Mucosa of rectum (tissue), 2 donors: ENCODE measurements at regions not wholly inside any gene's neighbourhood (a gene's known extent, or its start where the extent isn't known, plus 50 kb on each side); places are given as distances from the start of the nearest gene placed in this dataset.

Experiments
- H3K27ac ChIP-seq, 2 donors: one replicate each; pipeline ENCODE4 v1.7.0; 2013; ENCODE audit warnings: inconsistent platforms in 2 of 2, low read depth in 2 of 2, low read length in 2 of 2
- H3K27me3 ChIP-seq, 2 donors: one replicate each; pipeline ENCODE4 v1.7.0; 2013; ENCODE audit warnings: low read length in 2 of 2; ENCODE audit not compliant: control insufficient read depth in 2 of 2, insufficient read depth in 2 of 2
- H3K36me3 ChIP-seq, 2 donors: one replicate each; pipeline ENCODE4 v1.7.0; 2013; ENCODE audit warnings: low read length in 2 of 2; ENCODE audit not compliant: control insufficient read depth in 2 of 2, insufficient read depth in 2 of 2
- H3K4me1 ChIP-seq, 2 donors: one replicate each; pipeline ENCODE4 v1.7.0; 2013; ENCODE audit warnings: low read length in 2 of 2, mild to moderate bottlenecking in 1 of 2; ENCODE audit not compliant: control insufficient read depth in 2 of 2, insufficient read depth in 2 of 2
- H3K4me3 ChIP-seq, 2 donors: one replicate each; pipeline ENCODE4 v1.7.0; 2013; ENCODE audit warnings: low read length in 2 of 2
- H3K9ac ChIP-seq, 2 donors: one replicate each; pipeline ENCODE4 v1.7.0; 2013; ENCODE audit warnings: low read length in 2 of 2, low read depth in 1 of 2, mild to moderate bottlenecking in 1 of 2
- H3K9me3 ChIP-seq, 2 donors: one replicate each; pipeline ENCODE4 v1.7.0; 2013; ENCODE audit warnings: low read length in 2 of 2; ENCODE audit not compliant: control insufficient read depth in 2 of 2
- donor health status: healthy.
- donor health status: Normal muscosa, but diverticular disease.

DNA sequence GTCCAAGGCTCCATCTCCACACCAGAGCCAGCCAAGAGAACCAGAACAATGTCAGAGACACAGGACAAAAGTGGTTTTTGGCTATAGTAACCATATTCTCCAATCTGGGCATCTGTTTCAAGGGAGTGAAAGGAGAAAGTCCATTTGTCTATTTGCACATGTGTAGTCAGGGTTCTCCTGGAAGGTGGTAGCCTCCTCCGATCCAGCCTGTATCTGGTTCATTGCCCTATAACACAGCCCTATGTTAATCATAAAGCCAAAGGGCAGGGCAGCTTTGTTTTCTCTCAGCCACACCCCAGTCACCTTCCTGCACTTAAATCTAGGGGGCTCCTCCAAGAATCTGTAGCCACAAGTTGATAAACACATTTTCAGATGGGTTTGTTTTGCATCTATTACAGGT, 128.1 kb upstream of the ADPGK start:
- Histone ChIP-seq H3K4me3 (no peak overlapping the region), H3K36me3 (no peaks in the 10 kb centered on the region), H3K27ac (peak overlapping the region; percentile 6 to 67), H3K27me3 (no peaks in the 10 kb centered on the region), H3K9ac (no peak overlapping the region), H3K4me1 (no peaks in the 10 kb centered on the region), H3K9me3 (no peaks in the 10 kb centered on the region)

DNA sequence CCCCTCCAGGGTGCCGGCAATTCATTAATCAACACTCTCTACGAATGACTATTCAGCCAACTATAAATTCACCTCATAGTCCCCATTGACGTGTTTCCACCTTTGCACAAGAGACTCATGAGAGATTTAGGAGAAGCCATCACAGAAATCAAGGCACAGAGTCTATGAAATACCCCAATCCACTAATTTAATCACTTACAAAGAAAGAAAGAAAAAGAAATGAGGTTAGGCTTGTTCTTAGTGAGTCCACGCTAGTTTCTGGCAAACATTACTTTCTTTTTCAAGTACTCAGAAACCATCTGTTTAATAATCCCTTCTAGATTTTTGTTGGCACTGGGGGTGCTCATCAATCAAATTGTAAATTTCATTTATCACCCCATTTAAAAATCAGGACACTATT, 125.2 kb upstream of the ADPGK start:
- H3K4me1 ChIP-seq, result no peaks in the 10 kb centered on the region
- no peaks in the 10 kb centered on the region for H3K9me3 ChIP-seq
- no peak overlapping the region for H3K27ac ChIP-seq
- no peak overlapping the region for H3K4me3 ChIP-seq
- no peaks in the 10 kb centered on the region for H3K27me3 ChIP-seq
- H3K9ac ChIP-seq, result no peak overlapping the region
- H3K36me3 ChIP-seq, result no peaks in the 10 kb centered on the region

DNA sequence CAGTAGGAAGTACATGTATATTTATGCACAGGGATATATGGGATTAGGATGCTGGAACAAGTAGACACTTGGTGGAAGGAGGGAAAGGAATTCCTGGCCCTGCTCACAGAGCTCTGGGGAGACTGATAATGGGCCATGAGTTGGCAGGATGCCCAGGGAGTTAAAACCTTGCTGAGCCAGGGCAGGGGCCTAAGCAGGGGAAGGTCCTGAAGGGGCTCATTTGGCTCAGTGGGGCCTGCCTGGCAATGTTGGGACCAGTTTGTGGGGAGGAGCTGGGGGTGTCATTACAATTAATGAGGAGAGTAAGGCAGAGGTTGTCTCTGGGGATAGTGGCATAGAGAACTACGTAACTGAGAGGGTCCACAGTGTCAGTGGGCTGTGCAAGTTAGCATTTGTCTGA, 124.2 kb upstream of the ADPGK start:
- Histone ChIP-seq H3K4me1 (peaks cover 0 to 1% of the 10 kb centered on the region in 2 donors), H3K9ac (no peak overlapping the region), H3K27me3 (no peaks in the 10 kb centered on the region), H3K4me3 (no peak overlapping the region), H3K9me3 (no peaks in the 10 kb centered on the region), H3K27ac (no peak overlapping the region), H3K36me3 (no peaks in the 10 kb centered on the region)

DNA sequence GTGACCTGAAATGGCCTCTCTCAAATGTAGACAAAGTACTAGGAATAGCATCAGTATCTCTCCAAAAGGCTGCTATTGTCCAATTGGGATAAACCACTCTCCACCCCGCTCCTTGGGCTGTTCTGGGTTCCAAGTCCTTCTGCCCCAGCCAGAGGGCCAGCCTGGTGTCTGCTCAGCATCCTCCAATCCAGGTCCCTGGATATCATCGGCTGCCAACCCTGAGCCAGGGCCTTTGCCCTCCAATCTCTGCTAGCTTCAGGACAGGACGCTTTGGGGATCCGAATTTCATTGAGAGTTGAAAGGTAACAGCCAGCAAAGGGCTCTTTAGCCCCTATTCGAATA, 119.3 kb upstream of the ADPGK start:
- H3K4me3 ChIP-seq, result no peak overlapping the region
- peak overlapping the region in 1 of 2 donors; percentile 5 for H3K27ac ChIP-seq
- H3K9me3 ChIP-seq, result no peaks in the 10 kb centered on the region
- H3K4me1 ChIP-seq, result peaks cover 0 to 11% of the 10 kb centered on the region in 2 donors
- no peak overlapping the region for H3K9ac ChIP-seq
- H3K27me3 ChIP-seq, result no peaks in the 10 kb centered on the region
- no peaks in the 10 kb centered on the region for H3K36me3 ChIP-seq

DNA sequence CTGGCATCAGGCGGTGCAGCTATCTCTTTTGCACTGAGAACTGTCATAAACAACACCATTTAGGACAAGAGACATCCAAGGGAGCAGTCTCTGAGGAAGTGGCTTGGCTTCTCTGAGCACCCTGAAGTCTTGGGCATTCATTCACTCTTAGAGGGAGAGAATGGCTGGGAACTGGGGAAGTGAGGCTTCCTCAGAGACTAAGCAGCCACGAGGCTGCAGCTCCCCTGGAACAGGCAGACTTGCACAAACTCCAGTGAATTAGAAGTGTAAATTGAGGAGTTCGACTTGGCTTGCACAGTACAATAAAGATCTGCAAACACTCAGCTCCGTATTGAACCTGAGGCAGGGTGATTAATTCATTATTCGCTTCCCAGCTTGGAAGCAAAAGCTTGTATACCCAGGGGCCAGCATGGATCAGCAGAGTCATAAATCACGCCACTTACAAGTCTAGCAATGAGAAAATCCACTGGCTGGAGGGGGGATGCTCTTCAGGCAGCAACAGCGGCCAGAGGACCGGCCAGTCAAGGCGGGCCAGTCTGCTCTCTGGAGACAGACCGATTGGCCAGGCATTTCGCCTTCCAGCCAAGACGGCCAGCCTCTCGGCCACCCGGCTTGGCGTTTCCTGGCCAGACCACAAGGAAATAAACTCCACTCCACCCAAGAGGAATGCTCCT, 118.8 kb upstream of the ADPGK start:
- Histone ChIP-seq H3K27ac (peak overlapping the region in 1 of 2 donors; percentile 5), H3K4me3 (no peak overlapping the region)

DNA sequence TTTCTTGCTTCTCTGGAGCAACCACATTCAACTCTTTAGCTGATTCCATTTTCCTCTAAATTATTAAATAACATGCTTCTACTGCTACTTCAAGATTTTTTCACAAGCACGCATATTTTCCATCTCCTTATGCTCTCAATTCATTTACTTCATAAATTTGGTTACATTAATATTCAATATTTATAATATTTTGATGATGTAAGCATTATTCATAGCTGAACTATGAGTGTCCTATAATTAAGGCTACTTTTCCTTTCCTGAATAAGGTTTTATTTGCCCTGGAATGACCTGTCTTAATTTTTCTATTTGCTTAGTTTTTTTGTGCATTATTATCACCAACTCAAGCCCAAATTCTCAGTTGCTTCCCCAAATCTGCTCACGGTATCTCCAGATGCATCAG, 109.4 kb upstream of the ADPGK start:
- Histone ChIP-seq H3K4me1 (no peaks in the 10 kb centered on the region), H3K27ac (no peak overlapping the region), H3K4me3 (no peak overlapping the region), H3K9ac (no peak overlapping the region), H3K27me3 (peaks cover 0 to 2% of the 10 kb centered on the region in 2 donors), H3K36me3 (no peaks in the 10 kb centered on the region), H3K9me3 (no peaks in the 10 kb centered on the region)

More for the DNA sequence above, 118.8 kb upstream of the ADPGK start:
- no peaks in the 10 kb centered on the region for H3K9me3 ChIP-seq
- no peaks in the 10 kb centered on the region for H3K27me3 ChIP-seq
- no peaks in the 10 kb centered on the region for H3K36me3 ChIP-seq
- peaks cover 0 to 11% of the 10 kb centered on the region in 2 donors for H3K4me1 ChIP-seq
- no peak overlapping the region for H3K9ac ChIP-seq

DNA sequence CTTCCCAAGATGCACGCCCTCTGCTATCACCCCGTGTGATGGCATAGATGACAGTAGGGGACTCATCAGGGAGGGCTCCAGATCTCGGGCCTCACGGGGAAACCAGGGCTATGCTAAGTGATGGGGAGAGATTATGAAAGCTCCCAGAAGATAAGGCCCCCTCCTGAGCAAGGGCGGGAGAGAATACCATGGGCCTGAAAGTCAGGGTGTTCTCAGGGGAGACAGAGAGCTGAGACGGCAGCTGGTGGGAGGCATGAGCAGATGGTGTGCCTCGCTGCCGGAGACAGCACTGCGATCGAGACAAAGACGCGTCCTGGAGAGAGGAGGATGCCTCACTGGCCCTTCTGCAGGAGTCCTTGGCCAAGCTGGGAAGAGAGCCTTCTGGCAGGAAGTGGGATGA, 106.5 kb upstream of the ADPGK start:
- H3K36me3 ChIP-seq, result no peaks in the 10 kb centered on the region
- no peak overlapping the region for H3K4me3 ChIP-seq
- H3K27me3 ChIP-seq, result peaks cover 0 to 2% of the 10 kb centered on the region in 2 donors
- H3K9ac ChIP-seq, result no peak overlapping the region
- H3K9me3 ChIP-seq, result no peaks in the 10 kb centered on the region
- no peaks in the 10 kb centered on the region for H3K4me1 ChIP-seq
- no peak overlapping the region for H3K27ac ChIP-seq

DNA sequence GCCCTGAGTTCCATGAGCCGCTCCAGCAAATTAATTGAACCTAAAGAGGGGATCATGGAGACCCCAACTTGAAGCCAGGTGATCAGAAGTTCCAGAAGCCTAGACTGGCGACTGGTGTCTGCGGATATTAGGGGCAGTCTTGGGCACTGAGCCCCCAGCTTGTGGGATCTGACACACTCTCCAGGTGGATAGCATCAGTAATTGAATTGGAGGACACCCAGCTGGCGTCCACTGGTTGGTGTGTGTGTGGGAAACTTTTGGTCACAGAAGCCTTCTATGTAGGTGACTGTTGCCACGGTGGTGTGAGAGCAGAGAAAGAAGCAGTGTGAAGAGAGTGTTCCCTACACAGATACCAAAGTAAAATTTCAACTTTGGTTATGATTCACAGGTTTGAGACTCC, 106.0 kb upstream of the ADPGK start:
- Histone ChIP-seq H3K4me3 (no peak overlapping the region), H3K4me1 (no peaks in the 10 kb centered on the region), H3K9me3 (no peaks in the 10 kb centered on the region), H3K36me3 (no peaks in the 10 kb centered on the region), H3K27me3 (peaks cover 0 to 2% of the 10 kb centered on the region in 2 donors), H3K27ac (no peak overlapping the region), H3K9ac (no peak overlapping the region)

DNA sequence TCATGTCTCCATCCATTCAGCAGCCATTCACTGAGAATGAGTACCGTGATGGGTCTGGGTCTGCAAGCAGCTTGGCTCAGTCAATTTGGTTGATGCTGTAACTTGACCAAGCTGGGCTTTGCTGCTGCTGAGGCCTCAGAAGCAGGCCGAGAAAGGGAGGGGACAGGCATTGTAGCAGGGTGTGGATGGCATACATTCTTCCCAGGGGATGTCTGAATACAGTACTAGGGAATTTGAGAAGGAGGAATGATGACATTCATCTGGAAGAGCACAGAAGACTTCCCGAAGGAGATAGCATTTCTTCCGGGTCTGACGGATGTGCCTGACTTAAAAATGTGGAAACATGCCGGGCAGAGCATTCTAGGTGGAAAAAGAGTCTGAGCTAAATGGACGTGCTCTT, 105.3 kb upstream of the ADPGK start:
- Histone ChIP-seq H3K36me3 (no peaks in the 10 kb centered on the region), H3K4me3 (no peak overlapping the region), H3K4me1 (no peaks in the 10 kb centered on the region), H3K9me3 (no peaks in the 10 kb centered on the region), H3K9ac (no peak overlapping the region), H3K27ac (no peak overlapping the region), H3K27me3 (peaks cover 0 to 2% of the 10 kb centered on the region in 2 donors)

DNA sequence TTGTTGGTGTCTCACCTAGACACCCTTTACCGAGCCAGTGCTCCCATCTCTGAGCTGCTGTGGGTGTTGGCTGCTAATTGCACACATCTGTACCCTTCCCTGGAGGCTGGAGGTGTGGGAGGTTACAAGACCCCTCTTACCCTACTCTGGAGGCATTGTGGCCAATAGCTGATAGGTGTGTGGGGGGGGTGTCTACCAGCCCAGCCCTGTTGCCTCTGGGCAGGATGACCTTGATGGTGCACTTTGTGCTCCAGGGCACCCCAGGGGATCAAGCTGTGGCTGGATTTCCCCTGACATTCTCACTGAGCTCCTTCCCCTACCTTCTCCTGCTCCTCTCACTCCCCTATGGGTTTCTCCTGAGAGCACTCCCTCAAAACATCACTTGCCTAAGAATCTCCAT, 104.7 kb upstream of the ADPGK start:
- Histone ChIP-seq H3K9ac (no peak overlapping the region), H3K27me3 (peaks cover 0 to 2% of the 10 kb centered on the region in 2 donors), H3K4me3 (no peak overlapping the region), H3K36me3 (no peaks in the 10 kb centered on the region), H3K4me1 (no peaks in the 10 kb centered on the region), H3K9me3 (no peaks in the 10 kb centered on the region), H3K27ac (no peak overlapping the region)

DNA sequence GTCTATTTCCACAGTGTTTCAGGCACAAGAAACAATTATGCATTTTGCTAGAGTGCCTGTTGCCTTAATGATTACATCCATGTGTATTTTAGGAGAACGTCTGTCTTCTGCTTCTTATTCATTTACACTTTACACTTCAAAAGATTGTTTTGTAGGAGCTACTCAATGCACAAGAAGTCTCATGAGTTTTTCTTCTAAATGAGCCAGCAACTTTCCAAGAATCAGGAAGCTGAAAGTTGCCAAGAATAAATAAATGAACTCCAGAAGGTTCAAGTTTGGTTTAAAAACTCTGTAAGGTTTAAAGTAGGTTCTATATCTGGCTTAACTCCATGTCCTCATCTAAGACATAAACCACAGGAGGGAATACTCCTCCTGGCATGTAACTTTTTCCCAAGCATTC, 103.8 kb upstream of the ADPGK start:
- Histone ChIP-seq H3K4me1 (no peaks in the 10 kb centered on the region), H3K36me3 (no peaks in the 10 kb centered on the region), H3K27ac (no peak overlapping the region), H3K9me3 (no peaks in the 10 kb centered on the region), H3K4me3 (no peak overlapping the region), H3K9ac (no peak overlapping the region), H3K27me3 (peaks cover 0 to 2% of the 10 kb centered on the region in 2 donors)
